SK-N-SH (cell line): ENCODE measurements at regions not wholly inside any gene's neighbourhood (a gene's known extent, or its start where the extent isn't known, plus 50 kb on each side); places are given as distances from the start of the nearest gene placed in this dataset.

ENCODE experiments used
- CHD2 ChIP-seq: fragments of 150-350 bp; IDR thresholded peaks from 2 replicates; pipeline ENCODE4 v1.6.1; 2018; ENCODE audit warnings: low read length; ENCODE audit not compliant: partially characterized antibody
- CTCF ChIP-seq: fragments of 200-600 bp; sonication (generic); IDR thresholded peaks from 2 replicates; pipeline ENCODE4 v1.6.1; 2017; ENCODE audit warnings: antibody characterized with exemption, mild to moderate bottlenecking, moderate library complexity
- EP300 ChIP-seq, 2 experiments: IDR thresholded peaks; 2 replicates each; pipeline versions ENCODE4 v1.4.0 to v1.6.1; 2012; ENCODE audit warnings: borderline replicate concordance in 1 of 2, low read depth in 1 of 2, low read length in 1 of 2
- POLR2AphosphoS5 ChIP-seq: IDR thresholded peaks from 2 replicates; pipeline ENCODE4 v1.6.1; 2012; ENCODE audit warnings: low read depth, low read length
- REST ChIP-seq: IDR thresholded peaks from 2 replicates; pipeline ENCODE4 v1.6.1; 2012; ENCODE audit warnings: mild to moderate bottlenecking, low read depth, low read length, moderate library complexity
- RXRA ChIP-seq: IDR thresholded peaks from 2 replicates; pipeline ENCODE4 v1.4.0; 2012; ENCODE audit warnings: low read depth, mild to moderate bottlenecking, borderline replicate concordance
- TCF12 ChIP-seq: IDR thresholded peaks from 2 replicates; pipeline ENCODE4 v1.4.0; 2012
- ZBTB33 ChIP-seq: IDR thresholded peaks from 2 replicates; pipeline ENCODE4 v1.4.0; 2012; ENCODE audit warnings: low read depth, borderline replicate concordance

GRCh38 chr3:56969851-56970250 is 90.6 kb upstream of the SPATA12 start:
- no peak for TF ChIP-seq CTCF
- no peak for TF ChIP-seq CHD2
- TF ChIP-seq POLR2AphosphoS5 = no peak
- TF ChIP-seq EP300 (IDR thresholded peaks at IDR 0.05; ENCODE audit: borderline replicate concordance in 1 of 2, low read depth in 1 of 2, low read length in 1 of 2) = no peak
- no peak for TF ChIP-seq ZBTB33
- no peak for TF ChIP-seq REST
- no peak for TF ChIP-seq TCF12
- TF ChIP-seq RXRA = no peak
